GM19468 (cell line): ENCODE measurements at regions not wholly inside any gene's neighbourhood (a gene's known extent, or its start where the extent isn't known, plus 50 kb on each side); places are given as distances from the start of the nearest gene placed in this dataset.
"Not testable (repeated sequence)": the region's sequence is repeated elsewhere in the genome, so short reads cannot be mapped to it uniquely, and the experiment has no call there.

Source experiments
- ATAC-seq: cut with Tn5 transposase; IDR thresholded peaks from one replicate; pipeline ENCODE4 v1.9.1; 2021; ENCODE audit warnings: mild to moderate bottlenecking, moderate library complexity, moderate number of reproducible peaks; ENCODE audit not compliant: unreplicated experiment; ENCODE audit errors: extremely low read depth

GRCh38 chr6:113202852-113203714, 654.1 kb upstream of the MARCKS start:
- no peak for ATAC-seq

- no peak for ATAC-seq
Measured at GRCh38 chr6:113203715-113204110, 653.4 kb upstream of the MARCKS start.

- ATAC-seq, result no peak
Measured at GRCh38 chr6:113205553-113205952, 651.6 kb upstream of the MARCKS start.

- ATAC-seq, result no peak
Measured at GRCh38 chr6:113208726-113209125, 648.4 kb upstream of the MARCKS start.

DNA sequence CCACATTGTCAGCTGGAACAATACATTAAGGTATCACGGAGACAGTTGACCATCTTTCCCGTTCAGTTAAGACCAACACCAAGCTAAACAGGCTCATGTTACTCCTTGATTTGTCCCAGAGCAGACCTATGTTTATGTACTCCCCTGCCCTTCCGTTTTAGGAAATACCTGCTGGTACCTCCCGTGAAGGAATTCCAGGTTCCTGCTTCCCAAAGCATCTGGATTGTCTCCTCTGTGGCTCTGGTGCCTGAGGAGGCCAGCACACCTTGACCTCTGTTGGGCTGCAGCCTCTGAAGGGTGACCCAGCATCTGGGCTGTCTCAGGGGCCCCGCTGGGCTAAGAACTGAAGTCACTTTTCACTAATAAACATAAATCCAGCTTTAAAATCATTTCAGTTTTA, 647.8 kb upstream of the MARCKS start:
- ATAC-seq, result no peak

GRCh38 chr6:113211170-113211569, 646.0 kb upstream of the MARCKS start:
- no peak for ATAC-seq

- ATAC-seq, result no peak
Measured at GRCh38 chr6:113219783-113220182, 637.4 kb upstream of the MARCKS start.

GRCh38 chr6:113220832-113221231, 636.3 kb upstream of the MARCKS start:
- ATAC-seq, result no peak

DNA sequence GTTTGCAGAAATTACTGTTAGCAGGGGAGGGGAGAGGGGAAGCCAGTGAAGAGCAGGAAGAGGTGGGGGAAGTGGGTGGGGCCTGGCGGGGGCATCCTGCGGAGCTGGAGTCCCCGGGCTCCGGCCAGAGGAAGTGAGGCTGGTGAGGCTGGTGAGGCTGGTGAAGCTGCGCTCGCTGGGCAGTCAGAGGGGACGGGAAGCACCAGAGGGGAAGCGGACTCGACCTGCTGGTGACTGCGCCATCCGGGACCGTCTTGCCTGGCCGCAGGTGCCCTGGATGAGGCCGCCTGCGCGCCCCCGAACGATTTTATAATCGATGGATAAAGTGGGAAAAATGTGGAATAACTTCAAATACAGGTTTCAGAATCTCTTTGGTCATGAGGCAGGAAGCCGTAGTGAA, 635.3 kb upstream of the MARCKS start:
- no peak for ATAC-seq

DNA sequence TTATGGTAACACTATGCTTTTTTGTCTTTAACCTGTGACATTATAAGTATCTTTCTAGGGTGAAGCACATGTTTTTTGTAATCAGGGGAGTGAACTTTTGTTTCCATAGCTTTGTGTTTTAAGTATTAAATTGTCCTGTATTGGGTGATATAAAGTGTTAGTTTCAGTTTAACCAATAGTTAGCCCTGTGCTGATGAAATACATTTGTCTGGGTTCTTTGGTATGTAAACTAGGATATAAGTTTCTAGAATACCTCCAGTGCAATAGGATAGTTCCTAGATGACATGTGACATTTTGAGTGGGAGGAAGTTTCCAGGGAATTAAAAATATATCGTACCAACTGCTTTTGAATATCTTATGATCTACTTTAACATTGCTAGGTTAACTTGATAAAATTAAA, 611.0 kb upstream of the MARCKS start:
- no peak for ATAC-seq

DNA sequence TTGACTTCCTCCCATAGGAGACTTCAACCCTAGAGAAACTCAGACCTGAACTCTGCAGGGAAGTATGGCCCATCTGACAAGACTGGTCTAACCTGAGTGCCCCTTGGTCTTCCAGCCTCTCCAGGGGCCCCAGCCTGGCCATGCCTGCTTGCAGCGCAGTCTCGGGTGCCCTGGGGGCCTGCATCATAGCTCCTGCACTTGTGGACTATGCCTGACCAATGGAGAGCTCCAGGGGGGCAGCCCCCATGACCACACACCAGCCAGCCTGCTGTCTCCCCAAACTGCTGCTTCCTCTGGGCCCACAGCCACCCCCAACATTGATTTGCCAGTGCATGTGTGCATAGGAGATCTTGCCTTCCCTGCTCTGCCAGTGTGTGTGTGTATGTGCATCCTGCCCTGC, 608.6 kb upstream of the MARCKS start:
- ATAC-seq, result no peak

DNA sequence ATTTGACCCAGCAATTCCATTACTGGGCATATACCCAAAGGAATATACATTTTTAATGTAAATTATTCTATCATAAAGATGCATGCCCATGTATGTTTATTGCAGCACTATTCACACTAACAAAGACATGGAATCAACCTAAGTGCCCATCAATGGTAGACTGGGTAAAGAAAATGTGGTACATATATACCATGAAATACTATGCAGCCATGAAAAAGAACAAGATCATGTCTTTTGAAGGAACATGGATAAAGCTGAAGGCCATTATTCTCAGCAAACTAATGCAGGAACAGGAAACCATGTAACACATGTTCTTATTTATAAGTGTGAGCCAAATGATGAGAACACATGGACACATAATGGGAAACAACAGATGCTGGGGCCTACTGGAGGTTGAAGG, 603.0 kb upstream of the MARCKS start:
- not testable (repeated sequence) for ATAC-seq

DNA sequence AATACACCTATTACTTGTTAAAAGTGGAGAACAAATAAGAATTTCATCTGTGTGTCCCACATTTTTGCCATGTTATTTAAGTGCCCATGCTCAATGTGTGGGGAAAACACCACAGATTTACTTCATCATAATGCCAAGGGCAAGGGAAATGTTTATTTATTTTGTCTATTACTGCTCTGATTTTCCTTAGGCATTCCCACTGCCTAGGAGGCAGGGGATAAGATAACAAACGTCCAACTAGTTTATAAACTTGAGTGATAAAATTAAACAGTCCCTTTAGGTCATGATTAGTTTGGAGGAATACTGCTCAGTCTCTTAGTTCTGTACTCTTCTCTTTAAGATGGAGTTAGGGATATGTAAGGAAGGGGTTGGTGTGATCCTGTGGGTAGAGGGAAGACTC, 598.4 kb upstream of the MARCKS start:
- no peak for ATAC-seq

DNA sequence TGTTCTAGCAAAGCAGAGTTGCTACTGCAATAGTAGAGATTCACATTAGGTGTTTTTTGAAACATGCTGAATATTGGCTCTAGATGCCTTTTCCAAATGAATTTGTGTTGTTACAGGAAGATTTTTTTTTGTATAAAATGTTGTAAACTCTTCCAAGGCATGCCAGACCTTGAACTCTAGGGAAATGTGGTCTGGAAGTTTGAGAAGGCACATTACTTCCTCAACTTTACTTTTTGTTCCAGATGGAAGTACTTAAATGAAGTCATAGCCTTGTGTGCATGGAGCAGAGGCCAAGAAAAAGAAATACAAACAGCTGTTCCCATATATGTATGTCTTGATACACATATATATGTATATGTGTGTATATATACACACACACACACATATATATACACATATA, 585.7 kb upstream of the MARCKS start:
- ATAC-seq, result no peak

DNA sequence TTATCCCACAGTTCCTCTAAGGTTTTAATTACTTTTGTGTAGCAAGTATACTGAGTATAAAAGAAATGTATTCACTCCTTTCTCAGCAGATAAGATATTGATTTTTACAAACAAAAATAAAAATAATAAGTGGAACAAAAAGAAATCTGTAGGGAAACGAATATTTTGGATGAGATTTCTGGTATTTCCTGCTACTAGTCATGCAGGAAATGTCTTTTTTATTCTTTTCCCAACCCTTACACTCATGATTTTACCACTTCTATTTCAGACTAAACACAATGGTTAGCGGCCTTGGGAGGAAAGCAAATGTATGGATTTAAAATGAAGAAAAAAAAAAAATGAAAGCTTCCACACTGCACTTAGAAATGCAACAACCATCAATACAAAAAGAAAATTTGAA, 580.5 kb upstream of the MARCKS start:
- no peak for ATAC-seq

DNA sequence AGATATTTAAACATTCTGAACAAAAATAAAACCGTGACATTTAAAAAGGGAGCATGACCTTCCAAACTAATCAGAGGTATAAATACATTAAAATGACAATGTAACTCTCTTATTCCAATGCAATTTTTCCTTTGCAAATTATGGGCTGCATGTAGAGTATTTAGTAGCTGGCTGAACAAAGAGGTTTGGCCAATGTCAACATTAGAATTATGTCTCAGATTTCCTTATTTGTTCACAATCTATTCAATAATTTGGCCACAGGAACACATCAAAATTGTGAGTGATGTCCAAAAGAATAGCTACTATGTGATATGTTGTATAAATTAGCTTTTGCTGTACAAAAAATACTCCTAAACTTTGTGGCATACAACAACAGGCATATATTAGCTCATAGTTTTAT, 580.0 kb upstream of the MARCKS start:
- no peak for ATAC-seq

DNA sequence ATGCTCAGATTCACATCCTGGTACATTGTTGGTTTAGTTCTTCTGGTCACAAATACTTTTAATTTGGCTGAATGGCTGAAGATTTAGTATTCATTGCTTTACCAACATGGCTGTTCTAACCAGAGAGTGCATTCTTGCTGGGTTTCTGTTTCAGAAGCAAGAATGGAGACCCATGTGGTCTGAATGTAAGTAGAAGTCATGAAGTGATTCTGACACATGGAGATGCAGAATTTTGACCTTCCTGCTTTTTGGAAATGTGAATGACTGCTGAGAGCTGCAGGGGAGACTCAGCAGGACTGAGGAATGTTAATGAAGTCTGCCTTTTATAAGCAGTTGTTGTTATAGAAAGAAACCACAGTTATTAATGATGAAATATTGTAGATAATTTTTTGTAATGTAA, 576.1 kb upstream of the MARCKS start:
- ATAC-seq, result no peak

- no peak for ATAC-seq
Measured at GRCh38 chr6:113281431-113281830, 575.7 kb upstream of the MARCKS start.

DNA sequence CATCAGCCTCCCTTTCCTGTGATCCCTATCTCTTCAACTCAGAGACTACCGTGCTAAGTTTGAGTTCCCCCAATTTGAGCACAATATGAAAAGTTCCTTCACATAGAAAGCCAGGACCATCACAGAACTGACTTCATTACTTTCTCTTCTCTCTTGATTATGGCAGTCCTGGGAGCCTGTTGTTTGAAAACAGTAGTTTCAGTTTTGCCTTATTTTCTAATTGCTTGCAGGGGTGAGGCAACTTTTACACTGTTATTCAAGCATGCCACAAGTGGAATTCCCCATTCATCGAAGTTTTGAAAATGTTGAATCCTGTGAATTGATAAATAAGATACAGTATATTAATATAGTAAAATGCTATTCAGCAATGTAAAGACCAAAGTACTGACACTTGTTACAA, 569.7 kb upstream of the MARCKS start:
- no peak for ATAC-seq

DNA sequence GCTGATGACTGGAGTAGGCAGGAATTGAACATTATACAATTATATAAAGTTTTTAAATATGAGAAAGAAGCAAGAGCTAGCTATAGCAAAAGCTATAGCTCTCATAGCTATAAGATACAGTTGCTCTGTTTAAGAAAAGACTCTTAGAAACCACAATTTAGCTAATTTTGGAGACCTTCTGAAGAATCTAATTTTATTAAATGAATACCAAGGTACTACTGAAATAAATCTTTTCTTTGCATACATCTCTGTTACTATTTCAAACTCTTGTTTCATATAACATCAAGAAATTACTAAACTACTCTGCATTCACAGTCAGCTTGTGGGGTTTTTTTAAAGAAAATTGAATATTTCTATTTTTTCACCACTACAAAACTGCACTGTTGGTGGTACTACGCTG, 568.7 kb upstream of the MARCKS start:
- ATAC-seq, result no peak

DNA sequence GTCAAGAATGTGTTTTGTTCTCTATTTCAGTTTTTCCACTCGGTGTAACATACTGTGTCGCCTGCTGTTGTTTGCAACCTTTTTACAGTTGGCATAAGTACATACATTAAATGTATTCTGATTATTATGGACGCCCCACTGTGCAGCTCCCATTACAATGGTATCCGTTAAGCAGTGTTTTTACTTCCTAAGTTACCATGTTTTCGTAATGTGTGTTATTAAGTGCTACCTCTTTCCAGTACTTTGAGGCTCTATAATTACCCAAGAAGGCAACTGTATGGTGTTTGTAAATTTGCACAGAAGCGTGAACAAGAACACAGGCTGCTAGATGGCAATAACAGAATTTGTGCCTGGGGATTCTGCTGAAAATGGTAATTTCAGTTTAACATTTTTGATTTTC, 568.0 kb upstream of the MARCKS start:
- ATAC-seq, result no peak

DNA sequence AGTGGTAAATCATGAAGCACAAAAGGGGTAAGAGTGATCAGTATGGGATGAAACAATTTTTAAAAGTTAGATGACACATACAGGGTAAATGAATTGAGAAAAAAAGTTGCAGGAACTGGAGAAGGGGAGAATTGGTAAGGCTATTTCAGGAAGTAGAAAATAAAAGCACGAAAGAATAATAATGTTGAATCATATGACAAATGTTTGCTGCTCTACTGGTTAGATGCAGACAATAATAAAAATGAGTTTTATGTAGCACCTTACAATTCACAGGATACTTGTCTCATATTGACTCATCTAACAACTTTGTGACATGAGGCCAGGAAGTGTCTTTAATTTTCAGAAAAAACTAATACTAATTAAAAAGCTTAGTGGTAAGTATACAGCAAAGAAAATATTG, 566.5 kb upstream of the MARCKS start:
- ATAC-seq, result no peak
